HG03095 (cell line): ENCODE measurements at regions not wholly inside any gene's neighbourhood (a gene's known extent, or its start where the extent isn't known, plus 50 kb on each side); places are given as distances from the start of the nearest gene placed in this dataset.
"Not testable (repeated sequence)": the region's sequence is repeated elsewhere in the genome, so short reads cannot be mapped to it uniquely, and the experiment has no call there.

Experiments
- ATAC-seq: cut with Tn5 transposase; IDR thresholded peaks from one replicate; pipeline ENCODE4 v1.9.1; 2021; ENCODE audit warnings: moderate library complexity; ENCODE audit not compliant: unreplicated experiment

- ATAC-seq, result no peak
Observed at GRCh38 chr6:21769405-21769861, 175.9 kb downstream of the SOX4 start.

- no peak for ATAC-seq
Observed at GRCh38 chr6:21769968-21770367, 176.4 kb downstream of the SOX4 start.

- no peak for ATAC-seq
Observed at GRCh38 chr6:21771626-21772320, 178.2 kb downstream of the SOX4 start.

- ATAC-seq, result no peak
Observed at GRCh38 chr6:21772477-21772876, 178.9 kb downstream of the SOX4 start.

DNA sequence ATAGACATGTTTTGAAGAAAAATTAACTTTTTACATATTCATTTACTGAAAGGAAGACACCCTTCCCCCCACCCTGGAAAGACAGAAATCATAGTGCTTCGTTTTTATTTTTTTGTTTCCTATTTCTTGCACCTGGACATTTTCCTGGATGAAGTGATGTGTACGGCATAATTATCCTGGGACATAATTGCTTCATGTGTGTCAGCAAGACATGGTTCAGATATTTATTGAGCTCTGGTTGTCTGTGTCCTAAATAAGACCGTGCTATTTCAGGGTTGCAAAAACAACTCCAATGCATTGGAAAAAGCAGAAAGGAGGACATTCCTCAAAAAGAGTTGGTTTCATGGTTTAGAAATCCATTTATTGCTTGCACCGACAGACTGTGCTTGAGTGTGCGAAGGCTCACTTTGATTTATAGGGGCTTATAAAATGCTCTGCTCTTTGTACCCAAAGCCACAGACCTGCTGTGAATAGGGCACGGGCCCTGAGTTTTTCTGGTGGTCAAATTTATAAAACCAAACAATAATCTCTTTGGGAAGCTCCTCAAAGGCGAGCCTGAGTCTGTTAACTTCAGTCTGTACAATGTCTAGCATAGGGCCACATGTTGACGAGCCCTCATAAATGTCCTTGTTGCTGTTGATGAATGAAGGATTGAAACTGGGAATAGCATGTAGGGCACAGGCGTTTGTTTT, 179.5 kb downstream of the SOX4 start:
- ATAC-seq, result no peak

DNA sequence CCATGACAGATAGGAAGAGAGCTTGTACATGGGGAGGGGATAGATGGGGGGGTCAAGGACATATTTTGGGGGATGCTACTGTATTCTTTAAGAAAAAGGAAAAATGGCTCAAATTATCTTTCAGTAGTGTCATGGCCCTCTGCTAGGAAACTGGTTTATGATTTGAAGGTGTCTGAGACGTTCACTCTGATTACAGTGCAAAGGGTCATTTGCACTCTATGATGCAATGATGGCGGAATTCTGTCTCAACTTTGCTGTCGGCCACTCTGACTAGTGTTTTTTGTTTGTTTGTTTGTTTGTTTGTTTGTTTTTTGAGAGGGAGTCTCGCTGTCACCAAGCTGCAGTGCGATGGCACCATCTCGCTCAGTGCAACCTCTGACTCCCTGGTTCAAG, 180.0 kb downstream of the SOX4 start:
- no peak for ATAC-seq

DNA sequence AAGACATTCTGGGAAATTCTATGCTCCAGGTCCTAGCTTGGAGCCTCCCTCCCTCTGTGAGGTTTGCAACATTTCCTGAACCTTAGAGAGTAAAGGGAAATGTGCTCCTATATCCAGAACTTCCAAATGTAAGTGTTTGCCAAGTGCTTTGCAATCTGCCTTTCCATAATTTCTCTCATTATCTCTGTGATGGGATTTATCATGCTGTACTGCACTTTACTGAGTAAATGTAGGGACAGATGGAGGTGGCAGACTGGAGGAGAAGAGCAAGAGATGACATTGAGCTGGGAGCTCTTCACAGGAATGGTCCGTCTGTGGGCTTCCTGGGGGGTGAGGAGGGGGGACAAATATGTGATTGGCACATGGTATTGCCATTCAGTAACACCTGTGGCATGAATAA, 184.3 kb downstream of the SOX4 start:
- no peak for ATAC-seq

- no peak for ATAC-seq
Observed at GRCh38 chr6:21780141-21780540, 186.6 kb downstream of the SOX4 start.

DNA sequence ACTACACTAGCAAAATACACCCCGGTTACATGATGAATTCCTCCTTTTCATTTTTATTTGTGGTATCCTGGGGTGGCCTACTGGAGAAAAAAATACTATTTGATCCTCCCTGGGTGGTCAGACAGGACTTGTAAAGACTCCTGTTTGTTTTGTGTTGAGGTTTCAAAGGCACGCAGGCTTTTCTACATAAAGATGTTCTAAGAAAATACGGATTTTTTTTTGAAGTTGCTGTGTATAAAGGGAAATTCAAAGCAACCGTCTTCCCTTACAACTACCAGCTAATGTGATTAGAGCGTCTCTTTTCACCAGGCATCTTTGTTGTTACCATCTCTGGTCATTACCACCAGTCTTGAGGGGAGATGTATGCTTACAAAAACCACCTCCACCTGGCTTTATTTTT, 187.1 kb downstream of the SOX4 start:
- no peak for ATAC-seq

DNA sequence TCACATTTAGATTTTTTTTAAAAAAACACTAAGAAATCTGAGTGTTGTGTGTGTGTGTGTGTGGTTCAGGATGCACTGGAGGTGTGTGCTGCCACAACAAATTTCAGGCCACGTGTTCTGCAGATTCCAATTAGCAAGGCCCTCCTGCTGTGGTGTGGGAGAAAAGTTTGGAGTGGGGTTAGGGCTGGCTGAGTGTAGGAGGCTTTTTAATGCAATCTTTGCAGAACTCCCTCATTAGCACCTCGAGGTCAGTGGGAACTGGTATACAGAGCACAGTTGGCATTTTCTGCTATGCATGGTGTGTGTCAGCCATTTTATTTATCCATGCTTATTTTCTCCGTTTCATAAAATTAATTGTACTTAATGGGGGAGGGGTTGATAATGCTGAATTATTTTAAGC, 187.6 kb downstream of the SOX4 start:
- no peak for ATAC-seq

- no peak for ATAC-seq
Observed at GRCh38 chr6:21785164-21785563, 191.6 kb downstream of the SOX4 start.

GRCh38 chr6:21791056-21791455, 197.5 kb downstream of the SOX4 start:
- no peak for ATAC-seq

GRCh38 chr6:21791581-21791980, 198.0 kb downstream of the SOX4 start:
- ATAC-seq, result no peak

DNA sequence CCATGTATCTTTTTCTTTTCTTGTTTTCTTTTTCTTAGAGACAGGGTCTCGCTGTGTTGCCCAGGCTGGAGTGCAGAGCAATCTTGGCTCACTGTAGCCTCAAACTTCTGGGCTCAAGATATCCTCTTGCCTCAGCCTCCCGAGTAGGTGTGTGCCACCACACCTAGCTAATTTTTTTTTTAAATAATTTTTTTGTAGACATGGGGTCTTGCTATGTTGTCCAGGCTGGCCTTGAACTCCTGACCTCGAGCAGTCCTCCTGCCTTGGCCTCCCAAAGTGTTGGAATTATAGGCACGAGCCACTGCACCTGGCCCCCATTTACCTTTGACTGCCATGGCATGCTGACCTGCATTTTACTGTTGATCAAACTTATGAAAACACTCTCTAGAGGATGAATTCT, 198.6 kb downstream of the SOX4 start:
- ATAC-seq, result no peak

DNA sequence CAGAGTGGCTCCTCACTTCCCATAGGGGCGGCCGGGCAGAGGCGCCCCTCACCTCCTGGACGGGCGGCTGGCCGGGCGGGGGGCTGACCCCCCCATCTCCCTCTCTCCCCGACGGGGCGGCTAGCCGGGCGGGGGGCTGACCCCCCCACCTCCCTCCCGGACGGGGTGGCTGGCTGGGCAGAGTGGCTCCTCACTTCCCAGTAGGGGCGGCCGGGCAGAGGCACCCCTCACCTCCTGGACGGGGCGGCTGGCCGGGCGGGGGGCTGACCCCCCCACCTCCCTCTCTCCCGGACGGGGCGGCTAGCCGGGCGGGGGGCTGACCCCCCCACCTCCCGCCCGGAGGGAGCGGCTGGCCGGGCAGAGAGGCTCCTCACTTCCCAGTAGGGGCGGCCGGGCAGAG, 203.4 kb downstream of the SOX4 start:
- not testable (repeated sequence) for ATAC-seq

DNA sequence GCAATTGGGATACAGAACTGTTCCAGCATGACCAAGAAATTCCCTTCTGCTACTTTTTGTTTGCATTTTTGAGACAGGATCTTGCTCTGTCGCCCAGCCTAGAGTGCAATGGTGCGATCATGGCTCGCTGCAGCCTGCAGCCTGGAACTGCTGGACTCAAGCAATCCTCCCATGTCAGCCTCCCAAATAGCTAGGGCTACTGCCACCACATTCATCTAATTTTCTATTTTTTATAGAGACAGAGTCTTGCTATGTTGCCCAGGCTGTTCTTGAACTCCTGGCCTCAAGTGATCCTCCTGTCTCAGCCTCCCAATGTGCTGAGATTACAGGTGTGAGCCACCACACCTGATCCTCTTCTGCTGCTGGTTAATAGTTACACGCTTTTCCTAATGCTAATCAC, 204.9 kb downstream of the SOX4 start:
- no peak for ATAC-seq

- no peak for ATAC-seq
Observed at GRCh38 chr6:21800330-21800729, 206.8 kb downstream of the SOX4 start.

GRCh38 chr6:21800948-21801438, 207.4 kb downstream of the SOX4 start:
- ATAC-seq, result no peak

- no peak for ATAC-seq
Observed at GRCh38 chr6:21801446-21802174, 208.1 kb downstream of the SOX4 start.

- ATAC-seq, result no peak
Observed at GRCh38 chr6:21802175-21802822, 208.7 kb downstream of the SOX4 start.

GRCh38 chr6:21804941-21805610, 211.5 kb downstream of the SOX4 start:
- ATAC-seq, result no peak
